ENCODE measurements at regions not wholly inside any gene's neighbourhood (a gene's known extent, or its start where the extent isn't known, plus 50 kb on each side); places are given as distances from the start of the nearest gene placed in this dataset.
A peak's percentile ranks its signal among the peaks of the same experiment; 100 is the strongest.

GRCh38 chr5:13215806-13216205 lies 728.7 kb downstream of the DNAH5 start (continued):
- TF ChIP-seq ARID4B (CRISPR knock-in tag; IDR thresholded peaks at IDR 0.05; ENCODE audit: borderline replicate concordance): no peak
- TF ChIP-seq NR3C1 (CRISPR knock-in tag; conservative IDR thresholded peaks at IDR 0.05; ENCODE audit: low read depth): no peak
- no peak for TF ChIP-seq FOXP4 (CRISPR knock-in tag; IDR thresholded peaks at IDR 0.05)

GRCh38 chr5:13215370-13215769 lies 729.1 kb downstream of the DNAH5 start:
- ATAC-seq: no peak
- no peak for DNase-seq (ENCODE audit: low spot score)
- H3K36me3 Mint-ChIP-seq: no peaks in the 10 kb centered on the region
- H3K4me3 Mint-ChIP-seq: no peak overlapping the region
- no peaks in the 10 kb centered on the region for H3K9me3 Mint-ChIP-seq
- ChIA-PET POLR2A (no interaction called here), CTCF (no interaction called here)
- no peak for TF ChIP-seq ELF4 (CRISPR knock-in tag; IDR thresholded peaks at IDR 0.05; ENCODE audit: low read depth)
- no peak for TF ChIP-seq ZNF121 (CRISPR knock-in tag; IDR thresholded peaks at IDR 0.05)
- no peak for TF ChIP-seq FOXP1 (CRISPR knock-in tag; IDR thresholded peaks at IDR 0.05; ENCODE audit: borderline replicate concordance)
- no peak for TF ChIP-seq MLX (CRISPR knock-in tag; IDR thresholded peaks at IDR 0.05)
- TF ChIP-seq E2F5 (CRISPR knock-in tag; IDR thresholded peaks at IDR 0.05): no peak
- no peaks in the 10 kb centered on the region for H3K4me1 Mint-ChIP-seq
- H3K27me3 Mint-ChIP-seq (ENCODE audit: low read depth): no peaks in the 10 kb centered on the region; the same call in 1 of the 2 replicates
- no peak overlapping the region for H3K27ac Mint-ChIP-seq

GRCh38 chr5:13214182-13214581 lies 730.3 kb downstream of the DNAH5 start:
- Mint-ChIP-seq H3K4me1 (no peaks in the 10 kb centered on the region), H3K9me3 (no peaks in the 10 kb centered on the region), H3K36me3 (no peaks in the 10 kb centered on the region), H3K4me3 (no peak overlapping the region), H3K27ac (no peak overlapping the region), H3K27me3 (ENCODE audit: low read depth) (no peaks in the 10 kb centered on the region; the same call in 1 of the 2 replicates)
- DNase-seq (ENCODE audit: low spot score): no peak
- no peak for ATAC-seq
- peak; percentile 73; the same call in 1 of the 2 replicates for TF ChIP-seq RORB (CRISPR knock-in tag; IDR thresholded peaks at IDR 0.05)
- TF ChIP-seq ZNF416 (CRISPR knock-in tag; IDR thresholded peaks at IDR 0.05): no peak
- ChIA-PET CTCF (interaction anchor here (1.1 kb wide), 1 partner anchor 10 kb away, joined by 3 read pairs; no protein-coding TSS in a partner anchor), POLR2A (no interaction called here)

- no peaks in the 10 kb centered on the region; the same call in 1 of the 2 replicates for H3K27me3 Mint-ChIP-seq (ENCODE audit: low read depth)
- H3K9me3 Mint-ChIP-seq: no peaks in the 10 kb centered on the region
- POLR2A ChIA-PET: no interaction called here
- CTCF ChIA-PET: no interaction called here
- no peaks in the 10 kb centered on the region for H3K36me3 Mint-ChIP-seq
- no peak overlapping the region for H3K4me3 Mint-ChIP-seq
- TF ChIP-seq GABPB1 (CRISPR knock-in tag; IDR thresholded peaks at IDR 0.05) (no peak), ZNF317 (CRISPR knock-in tag; IDR thresholded peaks at IDR 0.05; ENCODE audit: borderline replicate concordance, low read depth) (no peak), SOX15 (CRISPR knock-in tag; IDR thresholded peaks at IDR 0.05) (no peak)
- DNase-seq (ENCODE audit: low spot score) (no peak), ATAC-seq (no peak)
- no peaks in the 10 kb centered on the region for H3K4me1 Mint-ChIP-seq
- H3K27ac Mint-ChIP-seq: no peak overlapping the region
Measured at GRCh38 chr5:13212886-13213285, 731.6 kb downstream of the DNAH5 start.

Measured in WTC11 (cell line).